ENCODE measurements at regions not wholly inside any gene's neighbourhood (a gene's known extent, or its start where the extent isn't known, plus 50 kb on each side); places are given as distances from the start of the nearest gene placed in this dataset.

GRCh38 chr2:12083081-12083581, 336.7 kb downstream of the LPIN1 start:
- no peak for DNase-seq (ENCODE audit: low read depth in 2 of 2)

DNA sequence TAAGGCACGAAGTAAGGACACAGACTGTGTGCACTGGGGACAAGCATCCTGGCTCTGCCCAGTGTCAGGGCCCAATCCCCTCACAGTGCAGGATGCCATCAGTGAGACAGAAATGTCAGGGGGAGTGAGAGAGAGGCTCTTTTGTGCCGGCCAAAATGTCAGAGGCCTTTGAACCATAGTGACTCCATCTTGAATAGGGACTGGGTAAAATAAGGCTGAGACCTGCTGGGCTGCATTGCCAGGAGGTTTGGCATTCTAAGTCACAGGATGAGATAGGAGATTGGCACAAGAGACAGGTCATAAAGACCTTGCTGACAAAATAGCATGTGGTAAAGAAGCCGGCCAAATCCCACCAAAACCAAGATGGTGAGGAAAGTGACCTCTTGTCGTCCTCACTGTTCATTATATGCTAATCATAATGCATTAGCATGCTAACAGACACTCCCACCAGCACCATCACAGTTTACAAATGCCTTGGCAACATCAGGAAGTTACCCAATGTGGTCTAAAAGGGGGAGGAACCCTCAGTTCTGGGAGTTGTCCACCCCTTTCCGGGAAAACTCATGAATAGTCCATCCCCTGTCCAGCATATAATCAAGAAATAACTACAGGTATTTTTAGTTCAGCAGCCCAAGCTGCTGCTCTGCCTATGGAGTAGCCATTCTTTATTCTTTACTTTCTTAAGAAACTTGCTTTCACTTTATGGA, 337.4 kb downstream of the LPIN1 start:
- no peak for DNase-seq (ENCODE audit: low read depth in 2 of 2)

- no peak for DNase-seq (ENCODE audit: low read depth in 2 of 2)
Measured at GRCh38 chr2:12087175-12087574, 340.7 kb downstream of the LPIN1 start.

DNA sequence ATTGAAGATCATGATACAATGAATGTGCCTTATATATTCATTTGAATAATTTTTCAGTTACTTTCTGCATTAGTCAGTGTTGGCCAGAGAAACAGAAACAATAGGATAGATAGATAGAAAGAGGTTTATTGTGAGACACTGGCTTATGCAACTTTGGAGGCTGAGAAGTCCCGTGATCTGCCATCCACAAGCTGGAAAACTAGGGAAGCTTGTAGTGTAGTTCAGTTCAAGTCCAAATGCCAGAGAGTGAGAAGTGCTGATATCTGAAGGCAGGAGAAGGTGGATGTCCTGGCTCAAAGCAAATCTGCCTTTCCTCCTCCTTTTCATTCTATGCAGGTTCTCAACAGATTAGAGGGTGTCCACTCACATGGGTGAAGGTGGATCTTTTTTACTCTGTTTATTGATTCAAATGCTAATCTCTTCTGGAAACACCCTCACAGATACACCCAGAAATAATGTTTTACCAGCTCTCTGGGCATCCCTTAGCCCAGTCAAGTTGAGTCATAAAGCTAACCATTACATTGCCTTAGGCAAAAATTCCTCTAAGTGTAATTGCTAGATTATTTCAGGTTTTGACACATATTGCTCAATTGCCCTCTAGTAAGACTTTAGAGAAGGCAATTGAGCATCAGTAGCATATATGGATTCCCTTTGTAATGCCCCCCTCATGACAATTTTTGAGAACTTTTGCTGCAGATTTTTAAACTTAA, 341.4 kb downstream of the LPIN1 start:
- DNase-seq (ENCODE audit: low read depth in 2 of 2): no peak

- no peak for DNase-seq (ENCODE audit: low read depth in 2 of 2)
Measured at GRCh38 chr2:12089001-12089400, 342.6 kb downstream of the LPIN1 start.

- no peak for DNase-seq (ENCODE audit: low read depth in 2 of 2)
Measured at GRCh38 chr2:12089496-12089895, 343.1 kb downstream of the LPIN1 start.

DNA sequence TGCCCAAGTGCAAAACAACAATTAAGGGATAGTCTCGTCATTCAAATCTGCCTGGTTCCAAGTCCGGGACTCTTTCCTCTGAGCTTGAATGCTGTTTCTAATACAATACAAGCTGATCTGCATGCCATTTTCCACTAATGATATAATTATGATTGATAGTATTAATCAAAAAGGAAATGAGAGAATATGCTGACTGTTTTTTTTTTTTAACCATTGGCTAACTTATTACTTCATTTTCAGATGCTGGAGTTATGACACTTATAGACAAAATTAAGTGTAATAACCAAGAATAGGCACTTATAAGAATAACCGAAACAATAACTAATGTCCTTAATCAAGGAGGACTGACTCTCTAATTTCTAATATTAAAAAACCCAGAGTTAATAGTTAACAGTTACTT, 343.6 kb downstream of the LPIN1 start:
- DNase-seq (ENCODE audit: low read depth in 2 of 2): no peak

DNA sequence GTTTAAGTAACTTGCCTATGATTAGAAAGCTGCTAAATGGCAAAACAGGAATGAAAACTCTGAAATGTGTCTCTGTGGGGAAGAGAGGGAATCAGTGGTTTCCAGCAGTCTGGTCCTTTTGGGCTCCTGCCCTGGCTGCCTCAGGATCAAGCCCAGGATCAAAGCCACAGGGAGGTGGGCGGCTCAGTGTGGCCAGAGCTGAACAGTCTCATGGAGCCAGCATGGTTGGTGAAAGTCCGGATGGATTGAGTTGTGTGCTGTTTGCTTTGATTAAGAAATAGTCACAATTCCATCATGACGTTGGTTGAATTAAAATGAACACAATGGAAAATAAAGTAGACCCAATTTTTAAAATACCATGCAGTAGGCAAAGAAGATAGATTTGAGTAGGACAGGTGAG, 344.2 kb downstream of the LPIN1 start:
- DNase-seq (ENCODE audit: low read depth in 2 of 2): no peak

GRCh38 chr2:12091201-12091806, 344.9 kb downstream of the LPIN1 start:
- DNase-seq (ENCODE audit: low read depth in 2 of 2): no peak

- no peak for DNase-seq (ENCODE audit: low read depth in 2 of 2)
Measured at GRCh38 chr2:12094134-12094533, 347.7 kb downstream of the LPIN1 start.

GRCh38 chr2:12096051-12096787, 349.8 kb downstream of the LPIN1 start:
- no peak for DNase-seq (ENCODE audit: low read depth in 2 of 2)

- no peak for DNase-seq (ENCODE audit: low read depth in 2 of 2)
Measured at GRCh38 chr2:12096788-12097449, 350.5 kb downstream of the LPIN1 start.

- DNase-seq (ENCODE audit: low read depth in 2 of 2): no peak
Measured at GRCh38 chr2:12097859-12098258, 351.4 kb downstream of the LPIN1 start.

DNA sequence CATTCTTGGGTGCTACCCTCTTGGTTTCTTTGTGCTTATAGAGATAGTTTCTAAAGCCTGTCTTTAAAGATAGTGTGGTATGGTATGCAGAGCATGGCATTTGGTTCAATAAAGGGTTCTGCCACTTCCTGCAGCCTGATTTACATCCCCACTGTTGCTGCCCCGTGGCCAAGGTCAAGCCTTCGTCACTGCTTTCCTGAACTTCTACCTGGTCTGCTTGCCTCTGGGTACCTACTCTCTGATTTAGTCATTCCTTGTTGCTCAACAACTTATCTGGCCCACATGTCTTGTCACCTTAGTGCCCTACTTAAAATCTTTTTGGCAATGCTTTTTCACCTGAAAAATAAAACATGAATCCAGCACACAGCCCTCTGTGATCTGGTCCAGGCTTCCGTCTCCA, 352.9 kb downstream of the LPIN1 start:
- DNase-seq (ENCODE audit: low read depth in 2 of 2): no peak

DNA sequence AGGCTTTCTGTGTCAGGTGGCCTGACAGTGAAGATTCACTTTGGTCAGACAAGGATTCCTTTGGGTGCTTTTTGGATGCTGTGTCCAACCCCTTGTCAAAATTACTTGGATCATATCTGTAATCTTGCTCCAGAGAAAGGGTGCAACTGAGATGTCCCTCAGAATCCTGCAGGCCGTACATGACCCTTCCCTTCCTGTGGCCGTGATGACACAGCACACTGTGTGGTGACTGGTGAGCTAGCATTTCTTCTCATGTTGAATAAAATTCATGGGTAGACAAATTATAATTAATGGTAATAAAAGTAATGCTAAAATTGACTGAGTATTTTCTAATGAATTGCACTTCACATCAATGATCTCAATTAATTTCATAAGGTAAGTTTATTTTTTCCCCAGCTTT, 356.2 kb downstream of the LPIN1 start:
- no peak for DNase-seq (ENCODE audit: low read depth in 2 of 2)

DNA sequence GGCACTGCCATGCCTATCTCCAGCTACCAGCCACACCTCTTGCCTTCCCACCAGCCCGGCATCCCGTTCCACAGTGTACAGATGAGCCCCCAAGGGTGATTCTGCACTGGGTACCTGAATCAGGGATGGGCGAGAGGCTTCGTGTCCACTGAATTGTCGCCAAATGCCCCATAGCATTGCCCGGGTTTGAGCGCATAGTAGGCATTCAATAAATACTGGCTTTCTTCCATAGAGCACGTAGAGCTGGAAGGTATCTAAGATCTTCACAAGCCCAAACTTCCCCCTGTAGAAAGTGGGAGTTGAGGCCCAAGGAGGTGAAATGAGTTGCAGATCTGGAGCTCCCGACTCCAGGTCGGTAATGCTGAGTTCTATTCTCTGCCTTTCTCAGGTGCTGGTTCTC, 358.7 kb downstream of the LPIN1 start:
- DNase-seq (ENCODE audit: low read depth in 2 of 2): no peak

DNA sequence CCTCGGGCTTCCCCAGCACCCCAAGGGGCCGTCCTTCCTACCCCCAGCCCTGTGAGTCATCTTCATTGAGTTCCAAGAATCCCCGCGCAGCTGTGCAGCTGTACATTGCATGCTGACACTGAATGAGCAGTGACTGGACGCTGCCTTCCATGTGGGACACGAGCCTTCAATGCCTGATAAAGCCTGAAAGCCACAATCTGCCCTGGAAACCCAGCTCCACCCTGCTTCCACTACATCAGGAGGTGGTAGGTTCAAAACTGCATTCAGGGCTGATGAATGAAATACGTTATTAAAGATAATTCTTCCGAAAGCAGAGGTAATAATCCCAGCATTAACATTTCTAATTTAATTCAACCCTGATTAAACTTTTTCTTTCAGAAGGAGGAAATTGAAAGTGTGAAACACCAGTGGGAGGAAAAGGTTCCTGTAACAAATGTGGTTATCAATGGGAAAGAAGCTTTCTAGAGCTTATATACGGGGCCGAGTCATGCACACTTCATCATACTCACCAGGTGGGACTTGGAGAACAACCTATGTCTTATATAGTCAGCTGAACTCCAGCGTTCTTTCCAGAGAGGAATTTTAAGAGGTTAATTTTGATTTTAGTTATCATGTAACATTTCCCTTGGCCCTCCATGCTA, 360.1 kb downstream of the LPIN1 start:
- DNase-seq (ENCODE audit: low read depth in 2 of 2): peak in 1 of 2 donors; percentile 51

- DNase-seq (ENCODE audit: low read depth in 2 of 2): no peak
Measured at GRCh38 chr2:12107321-12107720, 360.9 kb downstream of the LPIN1 start.

- no peak for DNase-seq (ENCODE audit: low read depth in 2 of 2)
Measured at GRCh38 chr2:12107939-12108338, 361.5 kb downstream of the LPIN1 start.

DNA sequence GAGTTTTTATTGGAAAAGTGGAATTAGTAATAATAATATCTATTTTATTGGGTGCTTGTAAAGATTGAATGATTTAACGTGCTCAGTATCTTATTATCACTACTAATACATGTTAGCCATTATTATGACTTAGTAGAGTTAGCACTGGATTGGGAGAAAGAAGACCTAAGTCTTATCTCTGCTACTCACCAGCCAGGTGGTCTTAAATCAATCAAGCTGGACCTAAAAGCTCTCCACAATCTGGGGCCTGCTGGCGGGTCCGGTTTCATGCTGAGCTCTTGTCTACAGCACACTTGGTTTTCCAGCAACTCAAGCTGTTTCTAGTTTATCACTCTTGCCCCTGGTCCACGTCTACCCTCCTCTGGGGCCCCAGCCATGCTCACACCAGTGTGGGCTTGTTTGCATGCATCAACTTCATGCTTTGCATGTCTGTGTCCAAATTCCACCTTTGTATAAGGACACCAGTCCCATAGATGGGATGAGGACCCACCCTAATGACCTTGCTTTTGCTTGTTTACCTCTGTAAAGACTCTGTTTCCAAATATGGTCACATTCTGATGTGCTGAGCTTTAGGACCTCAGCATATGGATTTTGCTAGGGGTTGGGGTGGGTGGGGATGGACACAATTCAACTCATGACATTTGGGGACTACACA, 363.1 kb downstream of the LPIN1 start:
- DNase-seq (ENCODE audit: low read depth in 2 of 2): no peak

Data from dermis microvascular lymphatic vessel endothelial cell (primary cell).